A549 (cell line): ENCODE measurements at regions not wholly inside any gene's neighbourhood (a gene's known extent, or its start where the extent isn't known, plus 50 kb on each side); places are given as distances from the start of the nearest gene placed in this dataset.

Source experiments
- CTCF ChIP-seq: fragments of >200 bp; sonication (Bioruptor Twin); formaldehyde crosslinking; IDR thresholded peaks from 3 replicates; pipeline ENCODE4 v1.5.1; 2016
- POLR2A ChIP-seq: IDR thresholded peaks from 2 replicates; pipeline ENCODE4 v1.6.1; 2012; ENCODE audit warnings: mild to moderate bottlenecking, low read length

- no peak for TF ChIP-seq CTCF
- no peak for TF ChIP-seq POLR2A
These were observed 156.2 kb downstream of the MBL2 start for GRCh38 chr10:52616395-52616764.
